ENCODE measurements at regions not wholly inside any gene's neighbourhood (a gene's known extent, or its start where the extent isn't known, plus 50 kb on each side); places are given as distances from the start of the nearest gene placed in this dataset.
"Not testable (repeated sequence)": the region's sequence is repeated elsewhere in the genome, so short reads cannot be mapped to it uniquely, and the experiment has no call there.

DNA sequence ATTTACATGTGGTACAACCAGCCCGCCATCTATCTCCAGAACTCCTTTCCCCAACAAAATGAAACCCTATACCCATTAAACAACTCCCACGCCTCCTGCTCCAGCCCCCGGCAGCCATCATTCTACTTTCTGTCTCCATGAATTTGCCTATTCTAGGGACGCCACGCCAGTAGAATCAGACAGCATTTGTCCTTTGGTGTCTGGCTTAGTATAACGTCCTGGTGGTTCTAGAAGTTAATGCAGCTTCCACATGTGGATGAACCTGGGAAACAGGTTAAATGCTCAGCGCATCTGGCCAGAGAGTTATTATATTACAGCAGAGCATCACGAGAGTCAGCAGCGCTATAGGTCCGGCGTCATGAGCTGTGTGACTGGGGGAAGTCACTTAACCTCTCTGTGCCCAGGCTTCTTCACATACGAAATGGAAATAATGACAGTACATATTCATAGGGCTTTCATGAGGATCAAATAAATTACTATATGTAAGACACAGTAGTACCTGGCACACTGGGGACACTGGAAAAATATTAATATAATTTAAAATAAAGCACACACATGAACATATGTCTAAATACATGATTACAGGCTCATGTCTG, 178.7 kb upstream of the TAB2 start:
- TF ChIP-seq, protein P1, sequence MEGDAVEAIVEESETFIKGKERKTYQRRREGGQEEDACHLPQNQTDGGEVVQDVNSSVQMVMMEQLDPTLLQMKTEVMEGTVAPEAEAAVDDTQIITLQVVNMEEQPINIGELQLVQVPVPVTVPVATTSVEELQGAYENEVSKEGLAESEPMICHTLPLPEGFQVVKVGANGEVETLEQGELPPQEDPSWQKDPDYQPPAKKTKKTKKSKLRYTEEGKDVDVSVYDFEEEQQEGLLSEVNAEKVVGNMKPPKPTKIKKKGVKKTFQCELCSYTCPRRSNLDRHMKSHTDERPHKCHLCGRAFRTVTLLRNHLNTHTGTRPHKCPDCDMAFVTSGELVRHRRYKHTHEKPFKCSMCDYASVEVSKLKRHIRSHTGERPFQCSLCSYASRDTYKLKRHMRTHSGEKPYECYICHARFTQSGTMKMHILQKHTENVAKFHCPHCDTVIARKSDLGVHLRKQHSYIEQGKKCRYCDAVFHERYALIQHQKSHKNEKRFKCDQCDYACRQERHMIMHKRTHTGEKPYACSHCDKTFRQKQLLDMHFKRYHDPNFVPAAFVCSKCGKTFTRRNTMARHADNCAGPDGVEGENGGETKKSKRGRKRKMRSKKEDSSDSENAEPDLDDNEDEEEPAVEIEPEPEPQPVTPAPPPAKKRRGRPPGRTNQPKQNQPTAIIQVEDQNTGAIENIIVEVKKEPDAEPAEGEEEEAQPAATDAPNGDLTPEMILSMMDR (IDR thresholded peaks at IDR 0.05; ENCODE audit: insufficient read depth, low read depth, low read length, missing control alignments): no peak
- DNase-seq (ENCODE audit: low read depth): no peak

DNA sequence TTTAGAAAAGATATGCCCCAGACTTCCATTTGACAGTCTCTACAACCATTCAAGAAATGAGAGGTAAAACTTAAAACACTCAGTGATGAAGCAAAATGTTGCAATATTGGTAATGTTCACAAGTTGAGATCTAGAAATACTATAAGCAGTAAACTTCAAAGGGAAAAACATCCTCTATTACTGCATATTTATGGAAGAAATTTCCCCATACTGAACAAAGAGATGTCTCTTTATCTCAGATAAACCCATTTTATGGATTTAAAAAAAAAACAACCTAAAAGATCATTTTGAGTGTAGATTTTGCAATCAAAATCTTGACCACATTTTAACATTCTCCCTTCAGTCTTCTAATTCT, 177.8 kb upstream of the TAB2 start:
- no peak for DNase-seq (ENCODE audit: low read depth)
- TF ChIP-seq, protein P1 (IDR thresholded peaks at IDR 0.05; ENCODE audit: insufficient read depth, low read depth, low read length, missing control alignments): no peak
- H3K4me3 ChIP-seq (ENCODE audit: low read length): no peak overlapping the region

More for the DNA sequence above, 178.7 kb upstream of the TAB2 start:
- no peak overlapping the region for H3K4me3 ChIP-seq (ENCODE audit: low read length)

DNA sequence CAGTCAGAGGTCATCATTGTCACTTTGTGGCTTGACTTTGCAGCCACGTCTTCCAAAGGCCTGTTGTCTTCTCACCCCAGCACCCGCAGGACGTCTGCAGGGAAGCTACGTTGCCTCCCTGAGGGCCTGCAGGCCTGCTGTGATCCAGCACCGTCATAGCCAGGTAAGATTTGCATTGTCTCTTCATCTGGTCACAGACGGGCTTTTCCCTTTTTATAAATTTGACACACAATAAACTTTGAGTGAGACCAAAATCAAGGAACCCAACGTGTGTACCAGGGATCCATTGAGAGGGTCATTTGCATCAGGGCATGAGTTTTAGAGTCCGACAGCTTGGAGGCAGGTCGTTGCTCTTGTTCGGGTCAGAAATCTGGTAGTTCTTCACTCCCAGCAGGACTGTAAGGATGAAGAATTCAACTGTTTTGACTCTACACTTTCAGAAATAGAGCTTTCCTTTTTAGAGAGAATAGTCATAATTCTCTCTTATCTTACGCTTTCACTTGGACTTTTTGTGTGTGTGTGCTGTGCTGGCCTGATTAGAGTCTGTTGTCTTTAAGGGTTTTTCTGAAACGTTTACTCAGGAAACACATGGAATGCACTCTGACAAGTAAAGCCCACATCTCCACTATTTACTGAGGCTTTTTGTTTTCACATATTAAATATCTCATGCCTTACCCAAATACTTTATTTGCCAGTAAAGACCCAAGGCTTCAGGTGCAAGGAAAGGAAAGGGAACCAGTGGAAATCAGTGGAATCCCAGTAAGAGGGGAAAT, 177.2 kb upstream of the TAB2 start:
- TF ChIP-seq, protein P1 (IDR thresholded peaks at IDR 0.05; ENCODE audit: insufficient read depth, low read depth, low read length, missing control alignments): no peak
- no peak for DNase-seq (ENCODE audit: low read depth)
- no peak overlapping the region for H3K4me3 ChIP-seq (ENCODE audit: low read length)

DNA sequence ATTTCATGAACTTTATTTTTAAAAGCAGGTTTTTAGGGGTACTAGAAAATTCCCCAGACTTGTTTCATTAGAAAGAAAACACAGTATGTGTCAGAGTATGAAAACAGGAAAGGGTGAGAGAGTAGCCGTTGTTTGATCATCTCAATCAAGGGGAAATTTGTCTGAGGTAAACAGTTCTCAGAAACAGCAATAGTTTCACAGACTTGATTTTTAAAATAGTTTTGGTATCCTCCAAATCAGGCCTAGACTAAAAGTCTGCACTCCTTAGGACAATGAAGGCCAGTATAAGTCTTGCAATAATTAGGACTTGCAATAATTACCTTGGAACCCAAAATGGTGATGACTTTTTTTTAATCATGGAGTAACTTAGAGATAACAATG, 176.6 kb upstream of the TAB2 start:
- no peak for DNase-seq (ENCODE audit: low read depth)
- TF ChIP-seq, protein P1 (IDR thresholded peaks at IDR 0.05; ENCODE audit: insufficient read depth, low read depth, low read length, missing control alignments): no peak
- H3K4me3 ChIP-seq (ENCODE audit: low read length): no peak overlapping the region

DNA sequence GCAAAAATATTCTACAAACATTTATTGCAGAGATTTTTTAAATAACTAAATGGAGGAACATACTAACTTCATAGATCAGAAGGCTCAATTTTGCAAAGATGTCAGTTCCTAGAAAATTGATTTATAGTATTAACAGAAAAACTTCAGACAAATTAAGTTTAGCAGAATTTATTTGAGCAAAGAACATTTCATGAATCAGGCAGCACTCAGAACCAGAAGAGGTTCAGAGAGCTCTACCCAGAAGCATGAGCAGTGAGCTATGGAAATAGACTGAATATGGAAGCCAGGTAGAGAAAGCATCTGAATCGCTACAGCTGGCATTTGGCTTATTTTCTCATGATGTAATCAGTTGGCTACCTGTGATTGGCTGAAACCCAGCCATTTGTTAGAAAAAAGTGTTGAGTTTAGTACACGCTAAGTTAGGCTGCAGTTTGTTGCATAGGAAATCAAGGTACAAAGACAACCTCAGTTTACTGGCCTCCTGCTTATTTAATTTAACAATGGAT, 174.5 kb upstream of the TAB2 start:
- TF ChIP-seq, protein P1 (IDR thresholded peaks at IDR 0.05; ENCODE audit: insufficient read depth, low read depth, low read length, missing control alignments): no peak
- DNase-seq (ENCODE audit: low read depth): no peak
- H3K4me3 ChIP-seq (ENCODE audit: low read length): no peak overlapping the region

DNA sequence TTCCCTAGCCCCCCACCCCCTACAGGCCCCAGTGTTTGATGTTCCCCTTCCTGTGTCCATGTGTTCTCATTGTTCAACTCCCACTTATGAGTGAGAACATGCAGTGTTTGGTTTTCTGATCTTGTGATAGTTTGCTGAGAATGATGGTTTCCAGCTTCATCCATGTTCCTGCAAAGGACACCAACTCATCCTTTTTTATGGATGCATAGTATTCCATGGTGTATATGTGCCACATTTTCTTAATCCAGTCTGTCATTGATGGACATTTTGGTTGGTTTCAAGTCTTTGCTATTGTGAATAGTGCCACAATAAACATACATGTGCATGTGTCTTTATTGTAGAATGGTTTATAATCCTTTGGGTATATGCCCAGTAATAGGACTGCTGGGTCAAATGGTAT, 171.7 kb upstream of the TAB2 start:
- not testable (repeated sequence) for DNase-seq (ENCODE audit: low read depth); H3K4me3 ChIP-seq (ENCODE audit: low read length)

DNA sequence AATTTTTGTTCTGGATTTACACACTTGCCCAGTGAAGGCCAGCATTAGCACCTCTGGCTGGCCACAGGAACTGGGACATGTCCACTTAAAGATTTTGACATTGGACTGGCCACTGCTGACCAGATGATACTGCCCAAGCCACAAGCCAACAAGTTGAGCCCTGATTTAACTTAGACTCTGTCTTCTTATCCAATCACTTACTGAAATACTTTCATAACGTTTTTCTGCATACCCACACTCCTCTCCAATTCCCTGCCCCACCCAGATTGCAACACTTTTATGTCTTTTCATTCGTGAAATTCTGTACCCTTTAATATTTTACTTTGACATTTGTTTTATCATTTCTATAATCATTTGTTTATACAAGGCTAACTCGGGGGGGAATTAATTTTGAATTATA, 170.3 kb upstream of the TAB2 start:
- no peak overlapping the region for H3K4me3 ChIP-seq (ENCODE audit: low read length)
- TF ChIP-seq, protein P1 (IDR thresholded peaks at IDR 0.05; ENCODE audit: insufficient read depth, low read depth, low read length, missing control alignments): no peak
- no peak for DNase-seq (ENCODE audit: low read depth)
